NCI-H2196 (cell line): ENCODE measurements at regions not wholly inside any gene's neighbourhood (a gene's known extent, or its start where the extent isn't known, plus 50 kb on each side); places are given as distances from the start of the nearest gene placed in this dataset.
"Not testable (repeated sequence)": the region's sequence is repeated elsewhere in the genome, so short reads cannot be mapped to it uniquely, and the experiment has no call there.

Experiments
- DNase-seq: peaks from one replicate; lab custom pipeline; 2025; ENCODE audit not compliant: unreplicated experiment; lab: John Stamatoyannopoulos, UW

- no peak for DNase-seq
These were observed 56.2 kb upstream of the LRRTM4 start for GRCh38 chr2:77578354-77578753.

GRCh38 chr2:77579076-77579769 is 57.0 kb upstream of the LRRTM4 start:
- DNase-seq: no peak

GRCh38 chr2:77588438-77588837 is 66.3 kb upstream of the LRRTM4 start:
- DNase-seq: no peak

- no peak for DNase-seq
These were observed 68.2 kb upstream of the LRRTM4 start for GRCh38 chr2:77590298-77590917.

- DNase-seq: not testable (repeated sequence)
These were observed 70.8 kb upstream of the LRRTM4 start for GRCh38 chr2:77592955-77593354.

GRCh38 chr2:77602771-77603170 is 80.6 kb upstream of the LRRTM4 start:
- DNase-seq: no peak

GRCh38 chr2:77604953-77605929 is 83.1 kb upstream of the LRRTM4 start:
- no peak for DNase-seq

GRCh38 chr2:77608510-77608909 is 86.3 kb upstream of the LRRTM4 start:
- no peak for DNase-seq

GRCh38 chr2:77629539-77629938 is 107.4 kb upstream of the LRRTM4 start:
- no peak for DNase-seq

GRCh38 chr2:77631007-77631406 is 108.8 kb upstream of the LRRTM4 start:
- no peak for DNase-seq

- no peak for DNase-seq
These were observed 111.4 kb upstream of the LRRTM4 start for GRCh38 chr2:77633601-77634000.

- no peak for DNase-seq
These were observed 118.7 kb upstream of the LRRTM4 start for GRCh38 chr2:77640924-77641323.

- DNase-seq: no peak
These were observed 120.2 kb upstream of the LRRTM4 start for GRCh38 chr2:77642339-77642738.

GRCh38 chr2:77649856-77650255 is 127.7 kb upstream of the LRRTM4 start:
- no peak for DNase-seq

GRCh38 chr2:77652499-77652898 is 130.3 kb upstream of the LRRTM4 start:
- DNase-seq: no peak

GRCh38 chr2:77664491-77664890 is 142.3 kb upstream of the LRRTM4 start:
- no peak for DNase-seq

GRCh38 chr2:77666251-77666980 is 144.2 kb upstream of the LRRTM4 start:
- no peak for DNase-seq

- DNase-seq: not testable (repeated sequence)
These were observed 162.6 kb upstream of the LRRTM4 start for GRCh38 chr2:77684543-77685319.

- no peak for DNase-seq
These were observed 190.4 kb upstream of the LRRTM4 start for GRCh38 chr2:77712601-77713000.

- DNase-seq: no peak
These were observed 191.2 kb upstream of the LRRTM4 start for GRCh38 chr2:77713412-77713811.
